Right lobe of liver (tissue), 4 donors: ENCODE measurements at regions not wholly inside any gene's neighbourhood (a gene's known extent, or its start where the extent isn't known, plus 50 kb on each side); places are given as distances from the start of the nearest gene placed in this dataset.
"Not testable (repeated sequence)": the region's sequence is repeated elsewhere in the genome, so short reads cannot be mapped to it uniquely, and the experiment has no call there.

Source experiments
- POLR2A ChIP-seq: fragments of 450-650 bp; IDR thresholded peaks from one replicate; pipeline ENCODE4 v1.6.1; 2017; ENCODE audit warnings: antibody characterized with exemption, mild to moderate bottlenecking
- TF ChIP-seq, protein P1 (sequence below), 4 donors: fragments of 200-600 bp in 3 of 4; fragments of 450-650 bp in 1 of 4; IDR thresholded peaks; one replicate each; pipeline versions ENCODE4 v1.5.1 to v1.8.0; 2016 to 2022; ENCODE audit warnings: antibody characterized with exemption in 4 of 4, mild to moderate bottlenecking in 2 of 4
- donor health status: DM: no; HTN: no; CAD: no.
- donor health status: DM: no; HTN: no; CAD: no.
- donor health status: DM: no; HTN: yes; CAD: no.

GRCh38 chr11:50146308-50146707 lies 113.6 kb downstream of the OR4C45 start:
- TF ChIP-seq, protein P1, sequence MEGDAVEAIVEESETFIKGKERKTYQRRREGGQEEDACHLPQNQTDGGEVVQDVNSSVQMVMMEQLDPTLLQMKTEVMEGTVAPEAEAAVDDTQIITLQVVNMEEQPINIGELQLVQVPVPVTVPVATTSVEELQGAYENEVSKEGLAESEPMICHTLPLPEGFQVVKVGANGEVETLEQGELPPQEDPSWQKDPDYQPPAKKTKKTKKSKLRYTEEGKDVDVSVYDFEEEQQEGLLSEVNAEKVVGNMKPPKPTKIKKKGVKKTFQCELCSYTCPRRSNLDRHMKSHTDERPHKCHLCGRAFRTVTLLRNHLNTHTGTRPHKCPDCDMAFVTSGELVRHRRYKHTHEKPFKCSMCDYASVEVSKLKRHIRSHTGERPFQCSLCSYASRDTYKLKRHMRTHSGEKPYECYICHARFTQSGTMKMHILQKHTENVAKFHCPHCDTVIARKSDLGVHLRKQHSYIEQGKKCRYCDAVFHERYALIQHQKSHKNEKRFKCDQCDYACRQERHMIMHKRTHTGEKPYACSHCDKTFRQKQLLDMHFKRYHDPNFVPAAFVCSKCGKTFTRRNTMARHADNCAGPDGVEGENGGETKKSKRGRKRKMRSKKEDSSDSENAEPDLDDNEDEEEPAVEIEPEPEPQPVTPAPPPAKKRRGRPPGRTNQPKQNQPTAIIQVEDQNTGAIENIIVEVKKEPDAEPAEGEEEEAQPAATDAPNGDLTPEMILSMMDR (IDR thresholded peaks at IDR 0.05) = not testable (repeated sequence)
- TF ChIP-seq POLR2A = not testable (repeated sequence)
